Renal cortex interstitium (tissue), 11 donors: ENCODE measurements at regions not wholly inside any gene's neighbourhood (a gene's known extent, or its start where the extent isn't known, plus 50 kb on each side); places are given as distances from the start of the nearest gene placed in this dataset.
A peak's percentile ranks its signal among the peaks of the same experiment; 100 is the strongest.

Source experiments
- DNase-seq, 11 donors: peaks; one replicate each; pipeline ENCODE4 v3.0.0-alpha.2; 2013; ENCODE audit warnings: low read depth in 9 of 11, low spot score in 4 of 11; ENCODE audit errors: extremely low read depth in 1 of 11

DNA sequence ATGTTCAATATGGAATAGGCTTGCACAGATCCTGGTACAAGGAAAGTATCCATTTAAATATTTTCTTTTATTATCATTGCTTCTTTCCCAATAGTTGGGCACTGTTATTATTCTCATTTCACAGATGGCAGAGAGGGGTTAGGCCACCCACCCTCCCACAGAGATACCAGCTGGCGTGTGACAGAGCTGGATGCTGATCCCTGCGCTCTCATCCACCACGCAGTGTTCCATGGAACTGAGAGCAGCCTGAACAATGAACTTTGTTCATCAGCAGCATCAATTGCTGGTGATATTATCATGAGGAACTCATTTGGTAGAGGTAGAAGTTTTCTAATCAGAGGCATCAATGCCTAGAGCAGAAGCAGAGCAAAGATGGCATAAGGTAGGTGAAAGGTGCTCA lies 227.9 kb downstream of the ESM1 start:
- no peak for DNase-seq

DNA sequence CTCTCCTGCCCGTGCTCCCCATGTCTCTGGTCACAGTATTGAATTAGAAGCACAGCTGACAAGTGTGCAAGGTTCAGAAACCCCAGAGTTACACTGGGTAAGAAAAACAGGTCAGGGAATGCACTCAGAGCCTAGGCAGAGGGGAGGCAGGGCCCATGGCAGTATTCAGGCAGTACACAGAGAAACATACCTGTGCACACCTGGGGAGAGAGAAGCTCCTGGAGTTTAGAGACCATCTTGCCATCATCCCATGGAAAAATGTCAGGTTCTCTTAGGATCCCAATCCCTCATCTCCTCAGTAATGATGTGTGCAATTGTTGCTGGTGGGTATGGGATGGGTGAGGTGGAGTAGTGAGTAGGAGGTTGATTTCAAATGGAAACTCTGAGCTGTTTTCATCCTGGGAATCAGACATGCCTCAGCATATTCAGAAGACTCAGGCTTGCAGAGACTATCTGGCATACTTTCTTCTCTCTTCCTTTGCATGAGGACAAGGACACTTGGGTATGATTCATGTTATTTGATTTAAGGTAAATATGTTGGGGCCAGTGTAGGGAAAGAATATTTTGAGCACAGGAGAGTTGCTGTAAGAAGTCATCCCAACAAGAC lies 228.5 kb downstream of the ESM1 start:
- DNase-seq, result no peak

DNA sequence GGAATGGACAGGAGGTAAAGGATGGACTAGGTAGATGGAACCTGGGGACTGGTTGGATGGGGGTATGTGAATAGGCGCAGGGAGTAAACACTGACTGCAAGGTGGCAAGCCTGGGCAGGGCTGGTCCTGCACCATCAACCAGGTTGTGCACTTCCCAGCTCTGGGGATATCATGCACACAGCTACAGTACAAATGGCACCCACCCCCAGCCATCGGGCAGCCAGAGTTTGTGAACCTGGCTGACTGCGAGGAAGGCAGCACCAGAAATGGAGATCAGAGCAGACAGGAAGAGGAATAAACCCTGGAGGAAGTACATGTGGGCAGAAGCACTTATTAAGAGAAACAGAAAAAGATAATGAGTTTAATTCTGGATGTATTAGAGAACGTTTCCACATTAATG lies 229.1 kb downstream of the ESM1 start:
- no peak for DNase-seq

DNA sequence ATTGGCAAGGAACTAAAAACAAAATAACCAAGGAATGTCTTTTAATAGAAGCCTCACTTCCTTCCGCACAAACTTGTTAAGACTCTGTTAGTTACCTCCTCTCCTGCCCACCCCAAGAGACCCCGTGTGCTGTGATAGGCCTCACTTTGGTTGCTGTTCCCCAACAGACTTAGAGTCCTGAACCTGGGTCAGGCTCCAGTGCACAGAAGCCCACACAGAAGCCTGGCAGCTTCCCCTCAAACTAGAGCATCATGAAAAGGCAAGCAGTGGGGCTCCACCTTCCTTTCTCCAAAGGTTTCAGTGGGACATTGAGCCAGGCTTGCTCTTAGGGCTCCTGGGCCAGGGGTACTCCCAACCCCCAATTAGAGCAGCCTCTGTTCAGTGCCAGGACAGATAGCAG lies 230.5 kb downstream of the ESM1 start:
- no peak for DNase-seq

DNA sequence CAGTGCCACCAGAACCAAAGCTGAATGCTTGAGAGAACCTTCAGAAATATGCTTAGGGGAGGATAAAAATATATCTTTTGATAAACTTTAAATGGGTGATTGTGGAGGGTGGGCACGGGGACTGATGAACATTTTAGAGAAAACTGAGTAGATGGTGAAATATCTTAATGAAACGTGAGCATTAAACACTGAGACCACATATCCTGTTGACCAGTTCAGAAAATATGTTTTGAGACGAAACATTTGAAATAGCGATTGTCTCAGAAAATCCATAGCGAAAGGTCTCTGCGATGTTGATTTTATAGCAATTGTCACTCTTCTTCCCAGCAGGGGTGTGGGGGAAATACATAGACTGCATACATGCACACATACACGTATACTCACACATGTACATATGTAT lies 231.0 kb downstream of the ESM1 start:
- DNase-seq, result no peak

DNA sequence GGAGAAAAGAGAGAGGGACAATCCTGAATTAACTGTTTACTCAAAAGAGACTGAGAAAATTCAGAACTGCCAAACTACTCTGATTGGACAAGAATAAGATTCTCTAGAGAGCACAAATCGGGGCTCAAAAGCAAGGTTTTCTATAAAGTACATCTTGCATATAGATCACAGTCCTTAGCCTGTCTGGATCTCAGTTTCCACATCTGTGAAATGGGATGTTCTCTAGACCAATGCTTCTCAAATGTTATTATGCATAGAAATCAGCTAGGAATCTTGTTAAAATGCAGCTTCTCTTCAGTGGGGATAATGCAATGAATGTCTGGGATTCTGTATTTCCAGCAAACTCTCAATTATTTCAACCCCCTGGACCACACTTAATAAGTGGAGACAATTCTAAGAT lies 231.6 kb downstream of the ESM1 start:
- DNase-seq, result no peak

DNA sequence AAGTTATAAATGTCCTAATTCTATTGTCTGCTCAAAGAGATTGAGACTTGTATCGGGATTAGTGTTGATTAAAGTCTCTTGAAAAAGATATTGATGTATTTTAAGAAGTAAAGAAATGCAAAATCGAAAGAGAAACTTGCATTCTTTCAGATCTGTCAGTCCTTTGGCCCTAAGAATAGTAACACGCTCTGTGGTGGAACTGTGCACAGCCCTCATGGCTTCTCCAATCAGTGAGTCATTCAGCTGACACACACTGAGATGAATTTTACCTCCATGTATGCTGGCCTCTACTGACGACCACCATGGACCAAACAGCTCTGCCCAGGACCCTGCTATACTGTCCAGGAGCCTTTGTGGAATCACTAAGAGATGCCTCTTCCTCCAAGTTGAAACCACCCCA lies 232.4 kb downstream of the ESM1 start:
- DNase-seq, result no peak

DNA sequence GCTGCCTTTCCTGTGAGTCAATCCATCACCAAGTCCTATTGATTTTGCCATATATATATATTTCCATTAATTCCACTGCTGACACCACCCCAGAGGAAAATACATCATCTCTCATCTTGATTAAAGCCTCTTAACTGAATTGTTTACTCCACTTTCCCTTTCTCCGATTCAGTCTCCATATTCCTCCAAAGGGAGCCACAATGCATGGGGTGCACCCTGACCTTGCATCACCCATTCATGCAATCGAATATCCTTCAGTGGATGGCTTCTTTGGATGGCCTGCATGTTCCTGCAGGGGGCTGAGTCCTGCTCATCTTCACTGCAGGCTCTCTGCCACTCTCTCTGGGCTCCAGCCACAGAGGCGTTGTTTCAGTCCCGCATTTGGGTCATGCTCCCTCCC lies 231.0 kb downstream of the SNX18 start:
- no peak for DNase-seq

DNA sequence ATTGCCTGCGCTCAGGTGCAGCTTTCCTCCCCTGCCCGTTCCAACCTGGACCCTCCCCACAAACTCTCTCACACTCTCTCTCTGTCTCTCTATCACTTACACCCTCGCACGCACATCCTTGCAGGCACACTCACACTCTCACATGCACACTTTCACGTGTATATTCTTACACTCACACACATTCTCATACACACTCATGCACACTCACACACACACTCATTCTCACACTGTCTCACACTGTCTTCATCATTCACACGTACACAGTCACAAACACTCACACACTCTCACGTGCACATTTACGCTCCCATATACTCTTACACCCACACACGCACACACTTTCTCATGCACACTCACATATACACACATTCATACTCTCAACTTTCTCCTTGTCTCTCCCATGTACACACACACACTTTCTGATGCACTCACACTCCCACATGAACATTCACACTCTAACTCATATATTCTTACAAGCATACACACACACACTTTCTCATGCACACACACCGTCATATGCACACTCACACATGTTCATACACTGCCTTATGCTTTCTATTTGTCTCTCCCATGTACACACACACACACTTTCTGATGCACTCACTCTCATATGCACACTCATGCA lies 229.3 kb downstream of the SNX18 start:
- no peak for DNase-seq

DNA sequence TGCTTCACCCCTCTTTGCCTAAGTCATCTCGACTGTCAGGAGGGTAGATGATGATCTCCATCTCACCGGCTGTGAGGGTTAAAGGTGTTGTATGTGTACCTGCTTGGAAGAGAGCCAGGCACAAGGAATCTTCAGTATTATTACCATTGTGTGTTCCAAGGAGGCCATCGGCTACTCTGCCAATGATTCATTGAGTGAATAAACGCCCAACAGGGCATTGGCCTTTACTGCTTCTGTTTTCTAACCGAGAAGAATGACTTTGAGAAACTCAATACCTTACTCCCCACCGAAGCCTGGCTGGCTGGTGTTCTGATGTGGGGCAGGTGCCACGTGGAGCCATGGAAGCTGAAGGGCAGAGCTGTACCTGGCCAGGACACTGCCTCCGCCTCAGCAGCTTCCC lies 228.8 kb downstream of the SNX18 start:
- no peak for DNase-seq

DNA sequence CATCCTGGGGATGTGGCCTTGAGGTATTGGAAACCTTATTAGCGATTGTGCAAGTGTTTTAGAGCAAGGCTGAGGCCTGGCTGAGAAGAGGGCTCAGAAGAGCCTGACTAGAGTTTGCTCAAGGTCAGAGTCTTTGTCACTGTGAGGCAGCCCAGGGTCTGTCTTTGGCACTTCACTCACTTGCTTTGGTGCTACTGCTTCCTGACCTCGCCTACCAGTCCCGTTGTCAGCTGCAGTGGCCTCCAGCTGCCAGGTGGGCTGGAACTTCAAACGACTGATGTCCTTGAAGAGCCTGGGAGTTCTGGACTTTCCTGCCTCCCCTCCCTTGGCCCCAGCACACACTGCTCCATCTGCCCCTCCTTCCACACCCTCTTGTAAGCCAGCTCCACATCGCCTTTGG lies 228.0 kb downstream of the SNX18 start:
- DNase-seq, result no peak

DNA sequence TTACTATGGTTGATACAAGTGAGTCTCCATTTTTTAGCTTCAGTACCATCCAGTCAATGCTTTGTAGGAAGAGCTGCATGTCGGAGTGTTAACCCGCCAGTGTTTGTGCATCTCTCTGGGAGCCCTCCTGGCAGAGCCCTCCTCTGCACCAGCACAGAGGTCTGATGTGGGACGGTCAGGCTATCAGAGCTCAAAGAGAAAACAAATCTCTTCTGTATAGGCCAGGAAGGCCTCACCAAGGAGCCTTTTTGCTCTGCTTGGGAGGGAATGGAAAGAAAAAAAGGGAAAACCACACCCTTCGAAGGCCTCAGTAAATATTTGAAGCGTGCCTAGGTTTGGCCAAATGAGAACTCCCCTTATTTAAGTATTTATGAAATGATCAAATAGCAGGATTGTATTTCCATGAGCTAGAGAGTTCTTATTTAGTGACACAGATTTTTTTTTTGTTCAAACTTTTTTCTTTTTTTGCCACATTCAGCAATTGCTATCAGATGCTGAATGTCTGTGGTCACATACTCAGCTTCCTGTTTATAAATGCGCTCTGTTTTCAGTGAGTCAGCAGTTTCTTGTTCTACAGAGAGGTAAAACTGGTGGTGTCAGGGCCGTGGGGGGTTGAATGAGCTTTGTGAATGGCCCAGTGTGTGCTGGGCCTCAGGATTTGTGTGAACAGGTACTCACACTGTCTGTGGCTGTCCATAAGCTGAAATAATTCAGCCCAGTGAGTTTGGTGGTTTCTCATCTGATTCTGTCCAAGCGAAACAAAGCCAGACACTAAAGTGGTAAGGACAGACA lies 226.6 kb downstream of the SNX18 start:
- DNase-seq, result peak in 4 of 11 donors; percentile 32 to 46 (median 36)

DNA sequence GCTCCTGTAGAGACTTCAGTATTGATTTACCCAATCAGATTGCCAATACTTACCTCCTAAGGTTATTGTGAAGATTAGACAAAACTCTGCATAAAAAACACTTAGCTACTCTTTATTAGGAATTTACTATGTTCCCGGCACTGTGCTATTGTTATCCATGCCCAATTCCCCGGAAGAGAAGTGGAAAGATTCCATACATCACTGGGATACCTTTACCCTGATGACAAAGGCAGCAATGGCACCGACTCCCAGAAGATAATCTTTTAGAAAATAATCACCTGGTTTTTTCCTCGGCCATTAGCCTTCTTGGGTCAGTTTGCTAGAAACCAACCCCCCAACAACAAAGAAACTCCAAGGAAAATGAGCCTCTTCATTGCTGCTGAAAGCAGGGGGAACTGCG lies 226.0 kb downstream of the SNX18 start:
- no peak for DNase-seq

DNA sequence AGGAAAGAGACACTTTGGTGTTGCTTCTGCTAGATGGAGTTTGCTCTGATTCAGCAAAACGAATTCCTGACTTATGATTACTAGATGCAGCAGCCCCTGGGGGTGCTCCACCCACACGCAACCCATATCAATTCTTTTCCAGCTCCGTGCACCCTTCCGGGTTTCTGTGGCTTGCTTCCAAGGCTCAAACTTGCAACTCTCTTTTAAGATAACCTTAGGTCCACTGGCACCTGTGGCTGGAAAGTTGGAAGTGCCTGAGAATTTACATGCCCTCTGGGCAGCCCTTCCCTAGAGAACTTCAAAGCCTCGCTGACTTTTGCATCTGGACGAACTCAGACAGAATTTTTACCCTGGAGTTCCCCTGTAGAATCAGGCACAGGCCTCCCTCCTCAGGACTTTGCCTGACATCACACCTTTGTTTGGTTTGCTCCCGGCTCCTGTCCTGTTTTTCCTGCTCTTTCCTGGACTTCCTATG lies 224.9 kb downstream of the SNX18 start:
- no peak for DNase-seq

DNA sequence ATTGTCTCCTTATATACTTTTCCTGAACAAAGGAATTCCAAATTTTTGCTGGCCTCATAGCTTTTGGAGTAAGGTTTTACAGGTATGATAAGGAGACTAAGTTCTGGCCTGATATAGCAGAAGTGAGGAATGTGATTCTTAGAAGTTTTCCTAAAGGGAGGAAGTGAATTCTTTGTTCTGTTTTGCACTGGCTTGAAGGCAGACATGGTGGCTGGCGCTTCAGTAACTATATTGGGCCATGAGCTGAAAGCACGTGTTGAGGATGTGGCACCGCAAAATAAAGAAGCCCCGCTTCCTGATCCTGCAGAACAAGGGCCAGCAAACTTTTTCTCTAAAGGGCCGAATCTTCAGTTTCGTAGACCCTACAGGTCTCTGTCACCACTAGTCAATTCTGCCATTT lies 224.2 kb downstream of the SNX18 start:
- no peak for DNase-seq

DNA sequence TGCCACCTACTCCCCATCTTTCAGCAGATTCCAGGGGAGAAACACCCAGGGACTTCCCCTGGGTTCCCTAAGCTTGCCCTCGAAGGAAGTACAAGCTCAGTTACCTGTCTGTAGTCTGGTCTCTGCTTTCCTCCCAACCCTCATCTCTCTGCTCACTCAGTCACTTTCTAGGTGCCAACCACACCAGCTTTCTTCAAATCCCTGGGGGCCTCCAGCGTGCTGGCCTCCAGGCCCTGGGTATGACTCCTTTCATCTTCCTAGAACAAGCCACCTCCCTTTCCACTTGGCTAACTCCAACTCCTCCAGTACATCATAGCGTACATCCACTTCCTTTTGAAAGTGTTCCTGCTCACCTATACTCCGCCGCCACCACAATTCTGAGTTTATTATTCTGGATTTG lies 222.6 kb downstream of the SNX18 start:
- no peak for DNase-seq

DNA sequence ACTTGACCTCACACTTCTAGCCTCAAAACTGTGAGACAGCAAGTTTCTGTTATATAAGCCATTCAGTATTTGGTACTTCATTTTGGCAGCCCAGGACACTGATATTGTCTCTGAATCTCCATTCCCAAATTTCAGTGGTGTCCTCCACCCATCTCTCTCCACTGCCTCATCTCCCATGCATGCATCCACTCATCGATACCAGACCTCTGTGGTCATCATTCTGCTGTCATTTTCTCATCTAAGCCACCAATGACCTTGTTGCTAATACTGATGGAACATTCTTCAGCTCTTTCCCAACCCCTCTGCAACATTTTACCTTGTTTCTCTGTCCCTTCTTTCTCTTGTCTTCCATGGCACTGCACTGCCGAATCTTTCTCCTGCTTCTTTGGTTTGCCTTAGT lies 221.8 kb downstream of the SNX18 start:
- DNase-seq, result no peak

DNA sequence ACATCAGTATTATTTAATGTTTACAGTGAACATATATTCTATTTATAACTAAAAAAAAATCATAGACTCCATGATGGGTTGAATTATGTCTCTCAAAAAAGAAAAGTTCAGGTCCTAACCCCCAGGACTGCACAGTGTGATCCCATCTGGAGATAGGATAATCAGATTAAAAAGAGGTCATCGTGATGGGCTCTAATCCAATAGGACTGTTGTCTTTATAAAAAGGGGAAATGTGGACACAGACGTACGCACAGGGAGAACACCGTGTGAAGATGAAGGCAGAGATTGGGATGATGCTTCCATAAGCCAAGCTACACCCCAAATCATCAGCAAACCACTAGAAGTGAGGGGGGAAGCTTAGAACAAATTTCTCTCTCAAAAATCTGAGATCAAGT lies 221.4 kb downstream of the SNX18 start:
- DNase-seq, result no peak

DNA sequence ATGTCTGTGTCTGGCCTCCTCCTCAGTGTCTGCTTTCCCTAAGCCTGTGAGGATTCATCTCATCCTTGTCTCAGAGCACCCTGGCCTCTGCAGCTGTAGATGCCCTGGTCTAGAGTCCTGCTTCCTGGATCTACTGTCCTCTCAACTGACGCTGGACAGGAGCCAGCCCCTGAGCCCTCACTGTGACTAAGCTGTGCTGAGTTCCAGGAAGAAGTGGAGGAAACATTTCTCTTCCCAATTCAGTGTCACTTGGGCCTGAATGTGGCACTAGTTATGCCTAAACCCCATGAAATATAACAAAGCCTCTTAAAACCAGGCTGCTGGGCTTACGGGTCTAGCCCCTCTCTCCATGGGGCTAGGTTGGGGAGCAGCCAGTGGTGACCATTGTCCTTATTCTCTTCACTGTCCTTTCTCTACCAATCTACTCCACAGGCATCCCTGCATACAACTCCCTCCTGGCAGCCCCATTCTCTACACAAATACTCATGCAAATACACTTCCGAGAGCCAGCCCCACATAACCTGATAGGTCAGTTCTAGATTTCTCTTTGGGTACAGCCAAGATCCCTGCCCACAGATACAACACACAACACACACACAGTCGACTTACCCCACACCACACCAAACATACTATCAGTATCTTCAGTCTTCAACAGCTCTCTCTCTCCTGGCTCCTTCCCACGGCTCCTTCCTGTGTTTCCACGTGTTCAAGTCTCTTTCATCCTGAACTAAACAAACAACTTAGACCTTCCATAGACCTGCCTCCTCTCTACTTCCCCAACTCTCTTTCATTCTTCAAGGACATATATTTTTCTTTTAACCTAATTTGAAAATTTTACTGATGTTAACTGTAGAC lies 220.8 kb downstream of the SNX18 start:
- DNase-seq, result no peak
